ENCODE measurements at regions not wholly inside any gene's neighbourhood (a gene's known extent, or its start where the extent isn't known, plus 50 kb on each side); places are given as distances from the start of the nearest gene placed in this dataset.

- no peak for TF ChIP-seq CTCF (IDR thresholded peaks at IDR 0.05; ENCODE audit: extremely low read depth, insufficient read depth, missing control alignments)
- in situ Hi-C loops (cut with MboI; ENCODE audit: low pct_unique_long_range_greater_than_20kb, low sequenced_read_pairs, unreplicated experiment): no loop called here
- DNase-seq (ENCODE audit: low spot score): no peak
These were observed 152.9 kb upstream of the NDN start for GRCh38 chr15:23839893-23840474.

GRCh38 chr15:23846218-23846617, 159.1 kb upstream of the NDN start:
- no peak for DNase-seq (ENCODE audit: low spot score)
- no peak for TF ChIP-seq CTCF (IDR thresholded peaks at IDR 0.05; ENCODE audit: extremely low read depth, insufficient read depth, missing control alignments)
- in situ Hi-C loops (cut with MboI; ENCODE audit: low pct_unique_long_range_greater_than_20kb, low sequenced_read_pairs, unreplicated experiment): no loop called here

GRCh38 chr15:23850666-23851065, 163.6 kb upstream of the NDN start:
- no peak for DNase-seq (ENCODE audit: low spot score)
- in situ Hi-C loops (cut with MboI; ENCODE audit: low pct_unique_long_range_greater_than_20kb, low sequenced_read_pairs, unreplicated experiment): no loop called here
- no peak for TF ChIP-seq CTCF (IDR thresholded peaks at IDR 0.05; ENCODE audit: extremely low read depth, insufficient read depth, missing control alignments)

GRCh38 chr15:23851921-23852320, 164.8 kb upstream of the NDN start:
- TF ChIP-seq CTCF (IDR thresholded peaks at IDR 0.05; ENCODE audit: extremely low read depth, insufficient read depth, missing control alignments): no peak
- in situ Hi-C loops (cut with MboI; ENCODE audit: low pct_unique_long_range_greater_than_20kb, low sequenced_read_pairs, unreplicated experiment): no loop called here
- DNase-seq (ENCODE audit: low spot score): no peak

DNA sequence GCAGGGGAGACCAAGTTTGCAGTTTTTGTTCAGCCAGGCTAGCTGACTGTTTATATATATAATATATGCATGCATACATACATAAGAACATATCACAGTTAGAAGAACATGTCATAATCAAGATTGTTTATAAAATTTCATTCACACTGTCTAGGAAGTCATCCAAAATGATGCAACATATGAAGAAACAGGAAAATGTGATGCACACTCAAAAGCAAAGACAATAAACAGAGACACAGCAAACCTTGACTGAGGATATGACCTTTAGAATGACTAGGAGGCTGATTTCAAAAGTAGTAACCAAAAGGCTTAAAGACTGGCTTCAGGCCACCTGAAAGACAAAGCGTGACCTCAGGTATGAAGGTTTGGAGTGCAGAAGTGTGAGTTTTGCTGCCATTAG, 166.2 kb upstream of the NDN start:
- TF ChIP-seq CTCF (IDR thresholded peaks at IDR 0.05; ENCODE audit: extremely low read depth, insufficient read depth, missing control alignments): no peak

DNA sequence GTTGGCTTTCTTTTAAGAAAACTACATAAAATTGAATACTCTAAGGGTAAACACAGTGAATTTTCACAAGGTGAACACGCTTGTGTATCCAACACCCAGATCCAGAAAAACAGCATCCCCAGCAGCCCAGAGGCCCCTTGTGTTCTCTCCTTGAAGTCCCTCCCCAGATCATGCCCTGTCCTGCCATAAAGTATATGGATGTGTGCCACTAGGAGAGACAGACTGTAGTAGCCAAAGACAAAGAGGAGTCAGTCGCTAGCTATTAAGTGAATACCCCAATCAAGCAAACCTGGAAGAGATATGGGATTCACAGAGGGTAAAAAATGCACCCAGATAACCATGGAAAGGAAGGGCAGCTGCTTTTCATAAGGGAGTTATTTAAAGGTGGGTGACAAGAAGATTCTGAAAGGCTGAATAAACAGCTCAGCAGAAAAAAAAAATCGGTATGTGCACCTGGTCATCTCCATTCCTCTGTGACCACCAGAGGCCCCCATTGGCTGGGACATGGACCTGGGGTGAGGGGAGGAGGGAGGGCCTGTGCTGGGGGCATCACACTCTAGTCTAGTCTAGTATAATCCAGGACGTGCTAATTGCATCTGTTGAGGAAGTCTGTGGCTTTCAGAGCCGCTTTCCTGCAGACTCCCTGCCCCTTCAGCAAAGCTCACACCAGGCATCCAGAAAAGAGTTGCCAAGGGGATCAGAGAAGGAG, 167.3 kb upstream of the NDN start:
- no peak for DNase-seq (ENCODE audit: low spot score)
- in situ Hi-C loops (cut with MboI; ENCODE audit: low pct_unique_long_range_greater_than_20kb, low sequenced_read_pairs, unreplicated experiment): no loop called here
- TF ChIP-seq CTCF (IDR thresholded peaks at IDR 0.05; ENCODE audit: extremely low read depth, insufficient read depth, missing control alignments): no peak

More for the DNA sequence above, 166.2 kb upstream of the NDN start:
- no peak for DNase-seq (ENCODE audit: low spot score)
- in situ Hi-C loops (cut with MboI; ENCODE audit: low pct_unique_long_range_greater_than_20kb, low sequenced_read_pairs, unreplicated experiment): no loop called here
